ENCODE measurements at regions not wholly inside any gene's neighbourhood (a gene's known extent, or its start where the extent isn't known, plus 50 kb on each side); places are given as distances from the start of the nearest gene placed in this dataset.

GRCh38 chr10:109770663-109771062 lies 152.6 kb downstream of the XPNPEP1 start:
- TF ChIP-seq CTCF (IDR thresholded peaks at IDR 0.05) (no peak), POLR2A (IDR thresholded peaks at IDR 0.05) (no peak), EP300 (IDR thresholded peaks at IDR 0.05) (no peak), POLR2AphosphoS5 (IDR thresholded peaks at IDR 0.05) (no peak)
